Upper lobe of left lung (tissue), 6 donors: ENCODE measurements at regions not wholly inside any gene's neighbourhood (a gene's known extent, or its start where the extent isn't known, plus 50 kb on each side); places are given as distances from the start of the nearest gene placed in this dataset.
A peak's percentile ranks its signal among the peaks of the same experiment; 100 is the strongest.

Source experiments
- ATAC-seq, 2 donors: fragments of 200-7000 bp; cut with Tn5 transposase; one replicate each; pipeline ENCODE4 v1.9.1; 2022; ENCODE audit warnings: mild to moderate bottlenecking in 2 of 2, moderate library complexity in 2 of 2; ENCODE audit not compliant: low FRiP score in 2 of 2
- DNase-seq, 2 donors: peaks; one replicate each; pipeline ENCODE4 v3.0.0-alpha.2; 2019 to 2020
- H3K27ac ChIP-seq, 4 donors: fragments of 200-600 bp; sonication (generic); one replicate each; pipeline ENCODE4 v1.5.1; 2016 to 2019
- H3K27me3 ChIP-seq, 4 donors: fragments of 200-600 bp; sonication (generic); one replicate each; pipeline ENCODE4 v1.5.1; 2017 to 2019
- H3K36me3 ChIP-seq, 4 donors: fragments of 200-600 bp; sonication (generic); one replicate each; pipeline ENCODE4 v1.5.1; 2016 to 2019
- H3K4me1 ChIP-seq, 4 donors: fragments of 200-600 bp; sonication (generic); one replicate each; pipeline ENCODE4 v1.5.1; 2018 to 2019
- H3K4me3 ChIP-seq, 4 donors: fragments of 200-600 bp; sonication (generic); one replicate each; pipeline ENCODE4 v1.5.1; 2017 to 2019; ENCODE audit warnings: mild to moderate bottlenecking in 2 of 4, moderate library complexity in 1 of 4
- H3K9me3 ChIP-seq, 4 donors: fragments of 200-600 bp; sonication (generic); one replicate each; pipeline ENCODE4 v1.5.1; 2018 to 2019
- CTCF ChIP-seq, 6 experiments: fragments of 450-650 bp in 4 of 6; fragments of 200-600 bp in 2 of 6; sonication (generic) in 2 of 6; IDR thresholded peaks; one replicate each; pipeline ENCODE4 v1.5.1; 2016 to 2019; ENCODE audit warnings: antibody characterized with exemption in 6 of 6
- EP300 ChIP-seq, 4 donors: sonication (generic); formaldehyde crosslinking; IDR thresholded peaks; one replicate each; pipeline ENCODE4 v1.5.1; 2017; ENCODE audit warnings: antibody characterized with exemption in 4 of 4, control low read depth in 2 of 4
- POLR2A ChIP-seq, 4 donors: fragments of 450-650 bp; IDR thresholded peaks; one replicate each; pipeline ENCODE4 v1.5.1; 2016 to 2017; ENCODE audit warnings: antibody characterized with exemption in 4 of 4, mild to moderate bottlenecking in 2 of 4
- POLR2AphosphoS5 ChIP-seq, 2 donors: sonication (generic); formaldehyde crosslinking; IDR thresholded peaks; one replicate each; pipeline ENCODE4 v1.5.1; 2017; ENCODE audit warnings: antibody characterized with exemption in 2 of 2
- WGBS, 2 donors: methylation state at CpG; one replicate each; pipeline ENCODE4 v1.1.5; 2017 to 2018; 5-methylcytosine and 5-hydroxymethylcytosine counted together
- donor health status: DM: no; HTN: no; CAD: no; lungs with moderate emphysema.
- donor health status: DM: no; HTN: yes; CAD: no; lungs with severe emphysema.

- Histone ChIP-seq H3K4me3 (no peak overlapping the region), H3K27ac (no peak overlapping the region), H3K9me3 (no peaks in the 10 kb centered on the region), H3K36me3 (no peaks in the 10 kb centered on the region), H3K4me1 (no peaks in the 10 kb centered on the region), H3K27me3 (no peaks in the 10 kb centered on the region)
- DNase-seq: no peak
- 62 to 68% methylated on average over 6 of the region's 6 CpGs for WGBS, 2 donors
- ATAC-seq: peak in 1 of 2 donors; percentile 24
- no peak for TF ChIP-seq POLR2AphosphoS5 (IDR thresholded peaks at IDR 0.05)
- no peak for TF ChIP-seq POLR2A (IDR thresholded peaks at IDR 0.05)
- no peak for TF ChIP-seq EP300 (IDR thresholded peaks at IDR 0.05)
- no peak for TF ChIP-seq CTCF (IDR thresholded peaks at IDR 0.05)
Observed at GRCh38 chr20:52785679-52786078, 186.5 kb upstream of the TSHZ2 start.

GRCh38 chr20:52783769-52784168, 188.4 kb upstream of the TSHZ2 start:
- WGBS, 2 donors: 58 to 69% methylated on average over 2 of the region's 2 CpGs
- ATAC-seq (no peak), DNase-seq (no peak)
- Histone ChIP-seq H3K27me3 (no peaks in the 10 kb centered on the region), H3K27ac (no peak overlapping the region), H3K4me3 (no peak overlapping the region), H3K36me3 (no peaks in the 10 kb centered on the region), H3K4me1 (no peaks in the 10 kb centered on the region), H3K9me3 (no peaks in the 10 kb centered on the region)
- TF ChIP-seq CTCF (IDR thresholded peaks at IDR 0.05): no peak
- TF ChIP-seq POLR2AphosphoS5 (IDR thresholded peaks at IDR 0.05): no peak
- no peak for TF ChIP-seq EP300 (IDR thresholded peaks at IDR 0.05)
- TF ChIP-seq POLR2A (IDR thresholded peaks at IDR 0.05): no peak

- H3K27ac ChIP-seq: no peak overlapping the region
- 54 to 81% methylated on average over 2 of the region's 2 CpGs for WGBS, 2 donors
- H3K4me3 ChIP-seq: no peak overlapping the region
- H3K9me3 ChIP-seq: no peaks in the 10 kb centered on the region
- DNase-seq: no peak
- no peak for TF ChIP-seq POLR2AphosphoS5 (IDR thresholded peaks at IDR 0.05)
- no peak for TF ChIP-seq EP300 (IDR thresholded peaks at IDR 0.05)
- no peak for TF ChIP-seq POLR2A (IDR thresholded peaks at IDR 0.05)
- no peaks in the 10 kb centered on the region for H3K36me3 ChIP-seq
- no peaks in the 10 kb centered on the region for H3K27me3 ChIP-seq
- H3K4me1 ChIP-seq: no peaks in the 10 kb centered on the region
- no peak for ATAC-seq
Observed at GRCh38 chr20:52780462-52780861, 191.7 kb upstream of the TSHZ2 start.

- no peaks in the 10 kb centered on the region for H3K27me3 ChIP-seq
- H3K36me3 ChIP-seq: no peaks in the 10 kb centered on the region
- WGBS, 2 donors: 81 to 86% methylated on average over 3 of the region's 3 CpGs
- no peaks in the 10 kb centered on the region for H3K4me1 ChIP-seq
- ATAC-seq: no peak
- no peak for DNase-seq
- no peaks in the 10 kb centered on the region for H3K9me3 ChIP-seq
- no peak overlapping the region for H3K27ac ChIP-seq
- TF ChIP-seq CTCF (IDR thresholded peaks at IDR 0.05): no peak
- no peak for TF ChIP-seq POLR2A (IDR thresholded peaks at IDR 0.05)
- no peak for TF ChIP-seq POLR2AphosphoS5 (IDR thresholded peaks at IDR 0.05)
- TF ChIP-seq EP300 (IDR thresholded peaks at IDR 0.05): no peak
- no peak overlapping the region for H3K4me3 ChIP-seq
Observed at GRCh38 chr20:52779125-52779524, 193.0 kb upstream of the TSHZ2 start.

GRCh38 chr20:52777171-52777570, 195.0 kb upstream of the TSHZ2 start:
- Histone ChIP-seq H3K4me1 (no peaks in the 10 kb centered on the region), H3K4me3 (no peak overlapping the region), H3K9me3 (no peaks in the 10 kb centered on the region), H3K27ac (no peak overlapping the region), H3K27me3 (no peaks in the 10 kb centered on the region), H3K36me3 (no peaks in the 10 kb centered on the region)
- 78 to 89% methylated on average over 4 of the region's 4 CpGs for WGBS, 2 donors
- TF ChIP-seq EP300 (IDR thresholded peaks at IDR 0.05) (no peak), POLR2AphosphoS5 (IDR thresholded peaks at IDR 0.05) (no peak), POLR2A (IDR thresholded peaks at IDR 0.05) (no peak), CTCF (IDR thresholded peaks at IDR 0.05) (no peak)
- no peak for ATAC-seq
- DNase-seq: no peak
